Brain microvascular endothelial cell (primary cell): ENCODE measurements at regions not wholly inside any gene's neighbourhood (a gene's known extent, or its start where the extent isn't known, plus 50 kb on each side); places are given as distances from the start of the nearest gene placed in this dataset.

ENCODE experiments used
- DNase-seq: peaks from one replicate; pipeline ENCODE4 v3.0.0-alpha.2; 2020
- H3K27ac ChIP-seq: fragments of 250-450 bp; sonication (Bioruptor Pico); 2 replicates; pipeline ENCODE4 v1.5.1; 2020; ENCODE audit warnings: mild to moderate bottlenecking, moderate library complexity
- H3K27me3 ChIP-seq: fragments of 250-450 bp; sonication (Bioruptor Pico); replicated peaks from 2 replicates; pipeline ENCODE4 v1.5.1; 2020; ENCODE audit warnings: mild to moderate bottlenecking
- H3K36me3 ChIP-seq: fragments of 250-450 bp; sonication (Bioruptor Pico); replicated peaks from 2 replicates; pipeline ENCODE4 v1.5.1; 2020; ENCODE audit warnings: mild to moderate bottlenecking
- H3K4me3 ChIP-seq: 2 replicates; pipeline ENCODE4 v1.5.1; 2011; ENCODE audit warnings: low read depth, mild to moderate bottlenecking, control low read depth, low read length, moderate library complexity
- CTCF ChIP-seq: IDR thresholded peaks from 2 replicates; pipeline ENCODE4 v1.5.1; 2011; ENCODE audit warnings: low read depth, mild to moderate bottlenecking, moderate library complexity, low read length, control low read depth, inconsistent platforms; ENCODE audit errors: missing control alignments
- in situ Hi-C: cut with HindIII; loops from 2 replicates; pipeline ENCODE4 v1.10.0; 2017; ENCODE audit warnings: low sequenced_read_pairs, low pct_ligation_motif_present

- Histone ChIP-seq H3K36me3 (no peaks in the 10 kb centered on the region), H3K27ac (no peak overlapping the region), H3K4me3 (no peak overlapping the region), H3K27me3 (no peaks in the 10 kb centered on the region)
- no peak for TF ChIP-seq CTCF
- in situ Hi-C loops, result no loop called here
- DNase-seq, result no peak
Measured at GRCh38 chr4:178838776-178839175, 1396.5 kb upstream of the AGA start.

- no peak for DNase-seq
- Histone ChIP-seq H3K36me3 (no peaks in the 10 kb centered on the region), H3K4me3 (no peak overlapping the region), H3K27ac (no peak overlapping the region), H3K27me3 (no peaks in the 10 kb centered on the region)
- no peak for TF ChIP-seq CTCF
- in situ Hi-C loops, result no loop called here
Measured at GRCh38 chr4:178856139-178856800, 1414.0 kb upstream of the AGA start.

GRCh38 chr4:178871476-178871875 is 1429.2 kb upstream of the AGA start:
- Histone ChIP-seq H3K27ac (no peak overlapping the region), H3K36me3 (no peaks in the 10 kb centered on the region), H3K27me3 (no peaks in the 10 kb centered on the region), H3K4me3 (no peak overlapping the region)
- TF ChIP-seq CTCF, result no peak
- in situ Hi-C loops, result no loop called here
- no peak for DNase-seq

- Histone ChIP-seq H3K27ac (no peak overlapping the region), H3K4me3 (no peak overlapping the region), H3K27me3 (no peaks in the 10 kb centered on the region), H3K36me3 (no peaks in the 10 kb centered on the region)
- in situ Hi-C loops, result no loop called here
- DNase-seq, result no peak
- TF ChIP-seq CTCF, result no peak
Measured at GRCh38 chr4:178881937-178882336, 1439.7 kb upstream of the AGA start.

- no peaks in the 10 kb centered on the region for H3K27me3 ChIP-seq
- no peak for DNase-seq
- no peak overlapping the region for H3K27ac ChIP-seq
- no peak overlapping the region for H3K4me3 ChIP-seq
- TF ChIP-seq CTCF, result no peak
- in situ Hi-C loops, result no loop called here
- no peaks in the 10 kb centered on the region for H3K36me3 ChIP-seq
Measured at GRCh38 chr4:178894126-178894525, 1451.9 kb upstream of the AGA start.

GRCh38 chr4:178899084-178899483 is 1456.8 kb upstream of the AGA start:
- Histone ChIP-seq H3K27me3 (no peaks in the 10 kb centered on the region), H3K4me3 (no peak overlapping the region), H3K27ac (no peak overlapping the region), H3K36me3 (no peaks in the 10 kb centered on the region)
- TF ChIP-seq CTCF, result no peak
- DNase-seq, result no peak
- in situ Hi-C loops, result no loop called here
